ENCODE measurements at regions not wholly inside any gene's neighbourhood (a gene's known extent, or its start where the extent isn't known, plus 50 kb on each side); places are given as distances from the start of the nearest gene placed in this dataset.
A peak's percentile ranks its signal among the peaks of the same experiment; 100 is the strongest.
"Not testable (repeated sequence)": the region's sequence is repeated elsewhere in the genome, so short reads cannot be mapped to it uniquely, and the experiment has no call there.

DNA sequence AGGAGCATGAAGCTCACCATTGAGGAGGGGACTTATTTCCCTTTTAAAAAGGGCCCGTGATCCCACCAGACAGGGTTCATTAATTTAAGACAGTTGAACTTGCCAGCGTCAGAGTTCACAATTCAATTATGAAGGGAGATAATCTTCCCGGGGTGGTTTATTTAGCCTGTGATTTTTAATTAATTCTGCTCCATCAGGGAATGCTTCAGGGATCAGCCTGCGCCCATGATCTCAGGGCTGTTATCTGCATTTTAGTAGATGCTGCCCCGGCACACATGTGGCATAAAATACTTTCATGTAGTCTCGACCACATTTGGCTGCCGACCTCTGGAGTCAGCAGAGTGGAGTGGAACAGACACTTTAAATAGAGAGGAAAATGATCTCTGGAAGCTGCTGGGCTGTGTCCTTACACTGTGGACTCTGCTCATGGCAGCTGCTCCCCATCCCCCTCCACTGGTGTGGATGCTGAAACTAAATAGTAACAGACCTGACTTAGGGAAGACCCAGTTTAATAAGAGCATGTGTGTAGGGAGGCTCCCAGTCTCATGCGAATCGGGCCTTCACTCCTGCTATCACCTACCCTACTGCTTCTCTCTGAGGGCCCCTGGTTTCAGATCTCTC, 256.9 kb downstream of the TEX29 start:
- FAIRE-seq: no peak
- no peak for DNase-seq (ENCODE audit: low spot score)

DNA sequence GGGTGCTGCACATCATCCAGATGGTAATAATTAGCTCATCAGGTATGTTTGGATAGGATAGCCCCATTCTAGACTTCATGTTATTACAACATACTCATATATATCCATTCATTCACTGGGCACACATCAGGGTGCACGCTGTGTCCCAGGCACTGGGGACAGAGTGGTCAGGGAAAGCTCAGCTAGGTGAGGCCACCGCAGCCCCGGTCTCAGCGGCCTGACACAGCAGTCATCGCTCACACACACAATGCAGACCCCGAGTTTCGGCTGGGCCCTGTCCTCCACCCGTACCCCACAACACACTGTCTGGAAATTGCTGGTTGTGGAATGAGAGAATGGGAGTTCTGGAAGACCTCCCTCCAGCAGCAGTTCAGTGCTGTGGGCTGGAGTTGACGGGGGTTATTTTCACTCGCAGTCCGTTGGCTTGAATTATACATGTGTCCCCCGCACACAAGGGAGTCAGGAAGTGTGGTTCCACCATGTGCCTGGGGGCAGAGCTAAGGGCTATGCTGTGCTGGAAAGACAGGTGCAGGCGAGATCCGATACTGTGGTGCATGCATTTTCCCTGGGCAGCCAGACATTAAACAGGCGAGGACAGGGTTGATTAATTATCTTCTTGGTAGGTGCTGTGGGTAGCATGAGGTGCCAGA, 257.6 kb downstream of the TEX29 start:
- no peak for DNase-seq (ENCODE audit: low spot score)
- no peak for FAIRE-seq

DNA sequence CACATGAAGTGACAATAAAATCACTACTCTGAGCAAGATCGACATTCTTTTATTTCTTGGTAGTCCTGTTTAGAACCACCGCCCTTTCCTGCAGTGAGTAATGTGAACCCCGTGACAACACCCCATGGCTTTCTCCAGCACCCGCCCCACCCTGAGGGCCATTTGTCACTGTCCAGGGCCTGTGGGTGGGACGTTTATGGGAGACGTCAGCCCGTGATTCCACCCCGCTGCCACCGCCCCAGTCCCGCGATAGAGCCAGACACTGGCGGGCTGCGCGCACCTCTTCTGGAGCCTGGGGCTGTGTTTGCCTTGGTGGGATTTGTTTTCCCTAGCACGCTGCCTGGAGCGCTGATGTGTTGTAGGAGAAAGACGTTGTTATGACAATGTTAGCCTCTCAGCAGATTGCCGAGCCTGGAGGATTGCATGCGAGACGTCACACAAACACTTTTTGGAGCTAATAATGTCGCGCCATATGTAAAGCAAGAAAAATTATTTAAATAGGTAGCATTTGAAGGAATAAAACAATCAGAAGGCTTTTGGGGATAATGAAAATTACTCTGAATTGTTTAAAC, 263.7 kb downstream of the TEX29 start:
- FAIRE-seq (no peak), DNase-seq (ENCODE audit: low spot score) (peak; percentile 62)

DNA sequence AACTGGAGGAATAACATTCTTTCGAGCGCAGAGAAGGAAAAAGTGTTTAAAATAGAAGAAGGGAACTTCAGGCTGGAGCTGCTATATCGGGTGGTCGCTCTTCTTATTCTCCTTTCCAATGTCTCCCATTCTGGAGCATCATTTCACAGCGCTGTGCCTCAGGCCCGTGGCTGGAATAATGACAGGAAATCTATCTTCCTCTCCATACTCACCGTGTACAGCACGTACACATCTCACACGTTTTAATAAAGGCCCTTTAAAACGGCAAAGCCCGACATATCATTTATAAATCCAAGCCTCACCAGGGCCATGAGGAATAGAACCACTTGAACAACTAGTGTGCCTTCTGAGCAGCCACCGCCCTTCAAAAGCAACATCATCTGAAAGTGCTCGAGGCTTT, 264.4 kb downstream of the TEX29 start:
- FAIRE-seq: no peak
- DNase-seq (ENCODE audit: low spot score): no peak

DNA sequence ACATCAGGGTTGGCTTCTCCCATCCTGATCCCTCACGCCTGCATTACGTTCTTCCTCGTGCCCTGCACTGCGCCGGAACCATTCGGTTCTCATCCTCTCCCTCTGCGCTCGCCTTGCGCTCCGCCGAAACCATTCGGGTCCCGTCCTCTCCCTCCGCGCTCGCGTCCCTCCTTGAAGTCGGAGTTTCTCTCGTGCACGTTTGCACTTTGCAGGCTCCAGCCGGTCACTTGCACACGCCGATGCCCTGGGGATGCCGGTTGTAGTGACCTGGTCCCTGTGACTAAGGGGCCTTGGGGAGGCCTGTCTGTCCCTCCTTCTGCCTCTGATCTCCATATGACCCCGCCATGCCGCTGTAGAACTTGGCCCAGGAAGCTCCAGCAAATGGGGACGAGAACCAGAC, 265.8 kb downstream of the TEX29 start:
- DNase-seq (ENCODE audit: low spot score) (no peak), FAIRE-seq (no peak)

DNA sequence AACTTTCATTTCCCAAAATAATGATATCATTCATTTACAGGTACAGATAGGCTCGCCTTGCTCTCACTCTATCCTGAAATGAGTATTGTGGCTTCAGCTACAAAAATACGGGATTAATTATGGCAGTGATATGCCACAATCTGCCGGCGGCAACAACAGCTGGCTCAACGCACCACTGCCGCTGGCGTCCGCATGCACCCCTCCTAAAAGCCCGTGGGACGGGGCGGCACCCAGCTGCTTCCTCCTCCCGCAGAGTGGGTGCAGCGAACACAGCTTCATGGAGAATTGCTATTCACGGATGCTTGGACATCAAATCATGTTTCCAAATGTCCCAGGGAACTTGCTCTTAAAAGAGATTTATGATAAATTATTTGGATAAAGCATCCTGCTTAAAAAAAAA, 266.8 kb downstream of the TEX29 start:
- FAIRE-seq: no peak

DNA sequence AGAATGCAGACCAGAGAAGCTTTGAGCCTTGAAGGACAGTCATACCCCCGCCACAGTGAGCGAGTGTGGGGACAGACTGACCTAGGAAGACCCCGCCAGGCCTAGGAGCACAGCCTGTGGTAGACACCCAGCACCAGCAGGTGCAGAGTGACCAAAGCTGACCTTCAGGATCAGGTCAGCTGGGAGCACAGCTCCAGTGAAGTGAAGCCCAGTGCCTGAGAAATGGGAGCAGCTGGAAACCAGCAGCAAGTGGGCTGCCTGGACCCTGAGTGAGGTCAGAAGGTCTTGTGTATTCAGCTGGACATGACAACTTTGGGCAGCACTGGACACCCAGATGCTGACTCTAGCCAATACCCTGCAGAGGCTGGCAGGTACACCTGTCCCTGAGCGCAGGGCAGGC, 268.9 kb downstream of the TEX29 start:
- no peak for DNase-seq (ENCODE audit: low spot score)
- FAIRE-seq: no peak

More for the DNA sequence above, 266.8 kb downstream of the TEX29 start:
- no peak for DNase-seq (ENCODE audit: low spot score)

DNA sequence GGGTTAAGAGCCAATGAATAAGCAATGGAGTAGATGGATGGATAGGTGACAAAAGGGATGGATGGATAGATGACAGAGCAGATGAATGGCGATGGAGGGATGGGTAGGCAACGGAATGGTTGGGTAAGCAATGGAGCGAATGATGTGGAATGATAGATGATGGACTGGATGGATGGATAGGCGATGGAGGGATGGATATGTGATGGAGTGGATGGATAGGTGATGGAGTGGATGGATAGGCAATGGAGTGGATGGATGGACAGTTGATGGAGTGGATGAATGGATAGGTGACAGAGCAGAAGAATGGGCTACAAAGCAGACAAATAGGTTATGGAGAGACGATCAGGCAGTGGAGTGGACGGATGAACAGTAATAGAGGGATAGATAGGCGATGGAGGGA, 269.6 kb downstream of the TEX29 start:
- FAIRE-seq (no peak), DNase-seq (ENCODE audit: low spot score) (no peak)

DNA sequence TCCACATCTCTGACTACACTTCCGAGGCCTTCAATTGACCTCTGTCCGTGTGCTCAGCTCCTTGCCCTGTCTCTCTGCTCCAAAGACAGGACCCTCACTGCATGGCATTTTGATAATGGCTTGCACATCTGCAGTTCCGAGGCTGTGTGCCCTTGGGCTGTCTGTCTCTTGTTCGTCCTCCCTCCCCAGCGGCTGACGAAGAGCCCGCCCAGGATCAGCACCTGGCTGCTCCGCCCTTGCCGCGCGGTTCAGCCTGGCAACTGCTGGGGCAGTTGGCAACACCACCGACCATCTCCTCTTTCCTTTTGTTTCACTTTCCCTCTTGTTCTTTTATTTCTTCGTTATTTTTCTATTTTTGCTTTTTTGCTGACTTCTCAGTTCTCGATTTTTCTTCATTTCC, 270.4 kb downstream of the TEX29 start:
- FAIRE-seq (no peak), DNase-seq (ENCODE audit: low spot score) (peak; percentile 3)

DNA sequence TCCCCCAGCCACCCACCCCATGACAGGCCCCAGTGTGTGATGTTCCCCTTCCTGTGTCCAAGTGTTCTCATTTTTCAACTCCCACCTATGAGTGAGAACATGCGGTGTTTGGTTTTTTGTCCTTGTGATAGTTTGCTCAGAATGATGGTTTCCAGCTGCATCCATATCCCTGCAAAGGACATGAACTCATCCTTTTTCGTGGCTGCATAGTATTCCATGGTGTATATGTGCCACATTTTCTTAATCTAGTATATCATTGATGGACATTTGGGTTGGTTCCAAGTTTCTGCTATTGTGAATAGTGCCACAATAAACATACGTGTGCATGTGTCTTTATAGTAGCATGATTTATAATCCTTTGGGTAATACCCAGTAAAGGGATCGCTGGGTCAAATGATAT, 273.0 kb downstream of the TEX29 start:
- not testable (repeated sequence) for DNase-seq (ENCODE audit: low spot score); FAIRE-seq

DNA sequence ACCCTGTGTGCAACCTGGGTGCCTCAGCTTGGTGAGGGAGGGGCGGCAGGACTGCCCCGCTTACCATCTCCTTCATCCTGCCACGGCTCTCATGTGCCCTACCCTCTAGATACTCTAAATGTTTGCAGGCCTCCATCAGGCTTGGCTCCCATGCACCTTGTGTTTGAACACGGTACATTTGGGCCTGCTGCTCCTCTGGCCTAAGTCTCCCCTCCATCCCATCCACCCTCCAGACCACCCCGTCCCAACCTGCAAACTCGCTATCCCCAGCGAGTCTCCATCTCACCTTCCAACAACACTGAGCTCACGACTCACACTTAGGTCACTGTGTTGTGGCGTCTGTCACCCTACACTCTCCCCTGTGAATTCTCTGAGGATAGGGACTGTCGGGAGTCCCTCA, 274.2 kb downstream of the TEX29 start:
- DNase-seq (ENCODE audit: low spot score) (no peak), FAIRE-seq (no peak)

DNA sequence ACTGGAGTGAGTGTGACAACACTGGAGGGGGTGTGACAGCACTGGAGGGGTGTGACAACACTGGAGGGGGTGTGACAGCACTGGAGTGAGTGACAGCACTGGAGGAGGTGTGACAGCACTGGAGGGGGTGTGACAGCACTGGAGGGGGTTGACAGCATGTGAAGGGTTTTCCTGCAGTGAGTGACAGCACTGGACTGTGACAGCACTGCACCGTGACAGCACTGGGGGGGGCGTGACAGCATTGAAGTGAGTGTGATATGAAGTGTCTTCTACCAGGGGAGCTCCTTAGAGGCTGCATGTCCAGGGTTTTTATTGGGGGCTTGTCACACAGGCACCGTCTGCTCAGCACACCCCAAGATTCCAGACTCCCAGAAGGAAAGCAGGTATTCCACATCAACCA, 274.8 kb downstream of the TEX29 start:
- no peak for DNase-seq (ENCODE audit: low spot score)
- FAIRE-seq: no peak

DNA sequence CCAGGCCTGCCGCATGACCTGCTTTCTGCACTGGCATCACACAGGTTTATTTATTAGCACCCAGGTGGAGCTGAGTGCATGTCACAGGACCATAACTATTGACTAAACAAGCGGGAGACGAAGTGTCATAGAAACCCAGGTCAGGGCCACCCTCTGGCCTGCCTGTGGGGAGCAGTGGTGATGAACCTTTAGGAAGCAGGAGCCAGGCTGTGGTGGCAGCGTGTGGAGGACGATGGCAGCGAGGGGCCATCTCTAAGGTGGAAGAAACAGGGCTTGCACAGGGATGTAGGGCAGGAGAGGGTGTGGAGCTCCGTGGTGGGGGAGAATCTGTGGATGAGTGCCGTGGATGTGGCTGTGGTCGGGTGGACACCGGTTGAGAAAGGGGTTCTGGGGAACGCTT, 275.3 kb downstream of the TEX29 start:
- DNase-seq (ENCODE audit: low spot score): no peak
- FAIRE-seq: no peak

DNA sequence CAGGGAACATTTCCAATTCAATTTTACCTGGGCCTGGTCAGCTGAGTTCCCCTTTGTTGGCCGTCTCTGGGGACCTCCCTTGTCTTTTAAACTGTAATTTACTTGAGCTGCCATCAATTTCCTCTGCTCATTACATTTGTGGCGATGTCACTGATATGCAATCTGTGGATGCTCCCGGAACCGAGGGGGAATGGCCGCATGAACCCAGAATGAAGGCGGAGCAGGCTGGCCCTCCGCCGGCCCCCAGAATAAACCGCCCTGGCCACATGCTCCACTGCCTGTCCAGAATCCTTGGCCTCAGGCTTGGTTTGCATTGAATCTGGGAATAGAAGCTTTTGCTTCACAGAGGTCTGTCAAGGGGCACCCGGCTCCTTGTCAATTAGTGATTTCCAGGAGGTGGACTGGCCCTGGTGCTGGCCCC, 276.8 kb downstream of the TEX29 start:
- FAIRE-seq (no peak), DNase-seq (ENCODE audit: low spot score) (no peak)

DNA sequence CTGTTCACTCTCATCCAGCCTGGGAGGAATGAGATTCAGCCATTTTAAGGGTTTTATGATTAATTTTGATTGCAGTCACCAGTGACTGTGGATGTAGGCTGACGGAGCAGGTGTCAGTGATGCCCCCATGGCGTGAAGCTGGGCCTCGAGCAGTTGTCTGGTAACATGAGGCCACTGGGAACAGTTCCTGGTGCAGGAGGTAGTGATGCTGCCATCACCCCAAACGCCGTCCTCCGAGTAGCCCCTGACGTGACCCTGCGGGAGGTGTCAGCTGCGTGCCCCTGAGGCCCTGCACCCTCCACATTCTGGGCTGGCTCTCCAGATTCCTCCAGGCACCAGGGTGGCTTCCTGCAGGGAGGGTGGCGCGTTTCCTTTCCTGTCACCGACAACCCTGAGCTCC, 277.2 kb downstream of the TEX29 start:
- DNase-seq (ENCODE audit: low spot score): no peak
- FAIRE-seq: no peak

DNA sequence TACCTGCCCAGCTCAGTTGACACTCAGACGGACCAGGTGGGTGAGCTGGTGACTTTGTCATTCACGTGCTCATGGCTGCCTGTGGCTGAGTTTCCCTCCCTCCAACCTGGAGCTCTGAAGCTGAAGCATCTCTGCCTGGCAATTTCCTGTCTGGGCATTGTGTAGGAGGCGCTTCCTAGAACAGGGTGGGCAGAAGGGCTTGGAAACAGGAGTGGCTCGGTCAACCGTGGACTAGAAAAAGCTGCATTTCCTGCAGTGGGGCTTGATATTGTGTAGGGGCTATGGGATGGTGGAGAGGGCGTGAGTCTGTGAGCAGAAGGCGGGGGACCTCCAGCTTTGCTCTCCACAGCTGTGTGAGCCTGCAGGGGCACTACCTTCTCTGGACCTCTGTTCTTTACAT, 278.3 kb downstream of the TEX29 start:
- no peak for FAIRE-seq
- no peak for DNase-seq (ENCODE audit: low spot score)

DNA sequence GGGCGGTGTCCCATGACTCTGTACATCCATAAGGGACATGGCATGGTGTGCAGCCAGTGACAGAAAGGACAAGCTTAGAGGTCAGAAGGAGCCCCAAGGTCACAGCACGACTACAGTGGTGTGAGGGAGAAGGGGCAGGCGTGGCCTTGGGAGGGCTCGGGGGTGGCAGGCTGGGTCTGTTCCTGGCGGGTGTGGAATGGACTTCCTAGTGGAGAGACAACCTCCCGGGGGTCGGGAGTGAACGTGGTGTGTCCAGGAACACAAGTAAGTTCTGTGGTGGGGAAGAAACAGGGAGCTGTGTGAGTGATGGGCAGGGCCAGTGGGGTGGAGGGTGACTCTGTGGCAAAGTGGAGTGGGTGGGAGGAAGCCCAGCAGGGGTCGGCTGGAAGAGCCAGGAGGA, 279.3 kb downstream of the TEX29 start:
- DNase-seq (ENCODE audit: low spot score) (no peak), FAIRE-seq (no peak)

DNA sequence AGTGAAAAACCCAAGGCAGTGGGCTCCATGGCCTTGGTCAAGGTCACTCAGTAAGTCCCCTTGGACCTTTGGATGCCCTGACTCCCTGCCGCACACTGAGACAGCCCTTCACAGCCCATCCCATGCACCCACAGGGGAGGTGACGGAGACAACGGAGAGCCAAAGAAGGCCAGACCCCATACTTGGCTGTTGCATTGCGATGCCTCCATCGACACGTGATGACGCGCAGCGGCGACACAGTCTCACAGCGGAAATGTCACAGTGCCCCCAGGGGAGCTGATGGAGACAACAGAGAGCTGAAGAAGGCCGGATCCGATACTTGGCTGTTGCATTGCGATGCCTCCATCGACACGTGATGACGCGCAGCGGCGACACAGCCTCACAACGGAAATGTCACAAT, 282.4 kb downstream of the TEX29 start:
- DNase-seq (ENCODE audit: low spot score): no peak
- no peak for FAIRE-seq

DNA sequence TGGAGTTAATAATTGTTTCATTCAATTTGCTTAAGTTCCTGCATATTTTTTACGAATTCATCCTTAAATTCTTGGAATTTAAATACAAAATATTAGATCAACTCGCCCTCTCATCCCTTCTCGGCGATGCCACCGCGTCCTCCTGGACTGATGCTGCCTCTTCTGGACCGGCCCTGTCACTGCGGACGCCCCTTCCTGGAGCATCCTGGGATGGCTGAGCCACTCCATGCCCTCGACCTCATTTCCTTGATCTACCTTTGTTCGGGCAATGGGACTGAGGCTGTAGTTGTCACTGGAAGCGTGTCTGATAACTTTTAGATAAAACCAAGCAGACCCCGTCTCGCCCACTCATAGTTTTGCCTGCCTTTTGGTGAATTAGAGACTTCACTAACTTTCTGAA, 283.7 kb downstream of the TEX29 start:
- DNase-seq (ENCODE audit: low spot score) (no peak), FAIRE-seq (no peak)

DNA sequence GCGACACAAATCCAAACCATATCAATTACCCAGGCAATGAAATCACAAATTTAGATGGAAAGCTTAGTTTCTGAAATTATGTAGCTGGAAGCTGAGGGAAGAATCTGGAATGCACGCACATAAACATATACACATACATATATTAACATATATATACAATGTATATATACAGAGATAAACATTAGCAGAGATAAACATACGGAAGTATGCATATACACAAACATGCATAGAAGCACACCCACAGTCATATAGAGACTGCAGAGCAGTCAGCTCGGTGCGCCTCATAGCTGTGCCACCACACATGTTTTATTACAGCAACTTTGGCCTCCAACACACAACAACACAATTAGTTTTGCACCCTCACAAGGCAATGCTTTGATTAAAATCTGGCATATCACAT, 288.1 kb downstream of the TEX29 start:
- DNase-seq (ENCODE audit: low spot score) (no peak), FAIRE-seq (no peak)

DNA sequence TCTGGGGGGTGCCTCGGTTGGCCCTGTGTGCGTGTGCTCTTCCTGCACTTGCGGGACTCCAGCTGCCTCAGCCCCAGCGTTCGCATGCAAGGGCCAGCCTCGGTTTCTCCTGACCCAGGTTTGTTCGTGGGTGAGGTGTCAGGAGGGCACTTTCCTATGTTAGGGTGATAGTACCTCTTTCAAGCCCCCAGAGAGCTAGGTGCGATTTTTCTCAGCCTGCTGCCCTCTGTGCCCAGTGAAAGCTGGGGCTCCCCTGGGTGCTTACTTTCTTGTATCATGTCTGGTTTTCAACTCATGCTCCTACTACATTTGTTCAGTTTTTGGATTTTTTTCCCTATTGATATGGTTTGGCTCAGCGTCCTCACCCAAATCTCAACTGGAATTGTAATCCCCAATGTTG, 289.2 kb downstream of the TEX29 start:
- FAIRE-seq (no peak), DNase-seq (ENCODE audit: low spot score) (no peak)

DNA sequence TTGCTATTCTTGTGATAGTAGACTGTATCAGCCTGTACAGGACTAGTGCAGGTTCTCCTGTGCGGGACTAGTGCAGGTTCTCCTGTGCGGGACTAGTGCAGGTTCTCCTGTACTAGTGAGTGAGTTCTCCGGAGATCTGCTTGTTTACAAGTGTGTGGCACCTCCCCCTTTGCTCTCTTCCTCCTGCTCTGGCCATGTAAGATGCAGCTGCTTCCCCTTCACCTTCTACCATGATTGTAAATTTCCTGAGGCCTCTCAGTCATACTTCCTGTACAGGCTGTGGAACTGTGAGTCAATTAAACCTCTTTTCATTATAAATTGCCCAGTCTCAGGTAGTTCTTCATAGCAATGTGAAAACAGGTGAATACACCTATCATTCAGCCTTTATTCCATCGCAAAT, 289.6 kb downstream of the TEX29 start:
- FAIRE-seq (no peak), DNase-seq (ENCODE audit: low spot score) (no peak)

DNA sequence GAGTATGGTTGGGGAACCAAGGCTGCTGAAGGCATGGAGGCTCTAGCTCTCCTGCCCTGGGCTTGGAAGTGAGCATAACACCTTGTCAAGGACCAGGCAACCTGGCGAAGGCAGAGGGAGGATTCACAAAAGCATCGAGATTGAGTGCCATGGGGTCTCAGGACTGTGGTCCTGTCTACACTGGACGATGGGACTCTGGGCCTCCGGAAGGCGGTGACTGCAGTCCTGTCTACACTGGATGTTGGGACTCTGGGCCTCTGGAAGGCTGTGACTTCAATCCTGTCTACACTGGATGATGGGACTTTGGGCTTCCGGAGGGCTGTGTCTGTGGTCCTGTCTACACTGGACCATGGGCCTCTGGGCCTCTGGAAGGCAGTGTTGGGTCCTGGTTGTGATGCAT, 290.4 kb downstream of the TEX29 start:
- DNase-seq (ENCODE audit: low spot score): no peak
- FAIRE-seq: no peak
